BLaER1 (cell line): ENCODE measurements at regions not wholly inside any gene's neighbourhood (a gene's known extent, or its start where the extent isn't known, plus 50 kb on each side); places are given as distances from the start of the nearest gene placed in this dataset.
"Not testable (repeated sequence)": the region's sequence is repeated elsewhere in the genome, so short reads cannot be mapped to it uniquely, and the experiment has no call there.

Experiments
- H3K27ac ChIP-seq: shearing (Covaris generic); formaldehyde crosslinking; 2 replicates; pipeline ENCODE4 v1.8.1; 2022
- H3K27me3 ChIP-seq: shearing (Covaris generic); formaldehyde crosslinking; 2 replicates; pipeline ENCODE4 v1.8.1; 2022
- H3K36me3 ChIP-seq: shearing (Covaris generic); formaldehyde crosslinking; 2 replicates; pipeline ENCODE4 v1.8.1; 2022
- H3K4me1 ChIP-seq: shearing (Covaris generic); formaldehyde crosslinking; 2 replicates; pipeline ENCODE4 v1.8.1; 2022
- H3K4me2 ChIP-seq: shearing (Covaris generic); formaldehyde crosslinking; 2 replicates; pipeline ENCODE4 v1.8.1; 2022
- H3K4me3 ChIP-seq: shearing (Covaris generic); formaldehyde crosslinking; 2 replicates; pipeline ENCODE4 v1.8.1; 2022
- H3K9ac ChIP-seq: shearing (Covaris generic); formaldehyde crosslinking; 2 replicates; pipeline ENCODE4 v1.8.1; 2022
- H3K9me3 ChIP-seq: shearing (Covaris generic); formaldehyde crosslinking; 2 replicates; pipeline ENCODE4 v1.8.1; 2022
- H4K20me1 ChIP-seq: shearing (Covaris generic); formaldehyde crosslinking; 2 replicates; pipeline ENCODE4 v1.8.1; 2022
- Cebpa-rat ChIP-seq: shearing (Covaris generic); IDR thresholded peaks from 2 replicates; pipeline ENCODE4 v1.8.1; 2022

DNA sequence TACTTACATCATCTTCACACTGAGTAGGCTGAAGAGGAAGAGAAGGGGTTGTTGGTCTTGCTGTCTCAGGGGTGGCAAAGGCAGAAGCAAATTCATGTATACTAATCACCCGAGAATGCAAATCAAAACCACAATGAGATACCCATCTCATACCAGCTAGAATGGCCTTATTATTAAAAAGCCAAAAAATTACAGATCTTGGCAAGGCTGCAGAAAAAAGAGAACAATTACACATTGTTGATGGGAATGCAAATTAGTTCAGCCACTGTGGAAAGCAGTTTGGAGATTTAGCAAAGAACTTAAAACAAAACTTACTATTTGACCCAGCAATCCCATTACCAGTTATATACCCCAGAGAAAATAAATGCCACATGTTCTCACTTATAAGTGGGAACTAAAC, 154.9 kb downstream of the SEC23A start:
- Histone ChIP-seq H3K36me3 (no peaks in the 10 kb centered on the region), H4K20me1 (no peaks in the 10 kb centered on the region), H3K4me2 (no peak overlapping the region), H3K9ac (no peak overlapping the region), H3K9me3 (no peaks in the 10 kb centered on the region), H3K4me3 (no peak overlapping the region), H3K27ac (no peak overlapping the region), H3K27me3 (no peaks in the 10 kb centered on the region), H3K4me1 (no peaks in the 10 kb centered on the region)
- TF ChIP-seq Cebpa-rat: no peak

- H3K4me1 ChIP-seq: no peaks in the 10 kb centered on the region
- TF ChIP-seq Cebpa-rat: no peak
- H3K27me3 ChIP-seq: no peaks in the 10 kb centered on the region
Measured at GRCh38 chr14:38947343-38947742, 155.7 kb downstream of the SEC23A start.

GRCh38 chr14:38944691-38945090, 158.3 kb downstream of the SEC23A start:
- TF ChIP-seq Cebpa-rat: no peak
- Histone ChIP-seq H3K27me3 (no peaks in the 10 kb centered on the region), H4K20me1 (no peaks in the 10 kb centered on the region), H3K4me1 (no peaks in the 10 kb centered on the region), H3K36me3 (no peaks in the 10 kb centered on the region), H3K4me3 (no peak overlapping the region), H3K27ac (no peak overlapping the region), H3K4me2 (no peak overlapping the region), H3K9ac (no peak overlapping the region), H3K9me3 (no peaks in the 10 kb centered on the region)

More at GRCh38 chr14:38947343-38947742, 155.7 kb downstream of the SEC23A start:
- Histone ChIP-seq H3K36me3 (no peaks in the 10 kb centered on the region), H3K4me2 (no peak overlapping the region), H3K4me3 (no peak overlapping the region), H4K20me1 (no peaks in the 10 kb centered on the region), H3K9me3 (no peaks in the 10 kb centered on the region), H3K27ac (no peak overlapping the region), H3K9ac (no peak overlapping the region)

DNA sequence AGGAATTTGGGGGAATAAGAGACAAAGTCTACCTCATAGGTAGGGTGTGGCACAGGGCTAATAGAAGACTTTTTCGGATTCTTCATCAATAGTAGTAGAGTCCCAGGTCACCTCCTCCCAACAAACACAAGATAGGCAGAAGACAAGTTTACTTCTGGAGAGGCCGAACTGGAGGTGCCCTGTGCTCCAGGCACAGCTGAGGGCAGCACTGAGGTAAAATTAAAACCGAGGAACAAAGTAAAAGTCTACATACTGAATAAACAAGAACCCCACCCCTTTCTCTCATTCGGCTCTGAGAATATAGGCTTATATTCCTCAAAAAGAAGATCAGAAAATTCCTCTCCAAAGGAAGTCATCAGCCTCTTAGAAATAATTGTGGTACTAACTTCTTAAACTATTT, 161.5 kb downstream of the SEC23A start:
- Histone ChIP-seq H3K9ac (no peak overlapping the region), H4K20me1 (no peaks in the 10 kb centered on the region), H3K4me2 (no peak overlapping the region), H3K4me3 (no peak overlapping the region), H3K4me1 (no peaks in the 10 kb centered on the region), H3K36me3 (no peaks in the 10 kb centered on the region), H3K9me3 (no peaks in the 10 kb centered on the region), H3K27ac (no peak overlapping the region), H3K27me3 (no peaks in the 10 kb centered on the region)
- no peak for TF ChIP-seq Cebpa-rat

- not testable (repeated sequence) for H3K4me1 ChIP-seq, H3K9ac ChIP-seq, H3K36me3 ChIP-seq, H4K20me1 ChIP-seq, H3K4me2 ChIP-seq, H3K27ac ChIP-seq, H3K4me3 ChIP-seq, H3K27me3 ChIP-seq, H3K9me3 ChIP-seq
Measured at GRCh38 chr14:38932653-38933000, 170.4 kb downstream of the SEC23A start.

- Histone ChIP-seq H3K4me3 (no peak overlapping the region), H3K9me3 (no peaks in the 10 kb centered on the region), H3K9ac (no peak overlapping the region), H3K27ac (no peak overlapping the region), H3K4me1 (no peaks in the 10 kb centered on the region), H3K36me3 (no peaks in the 10 kb centered on the region), H3K27me3 (no peaks in the 10 kb centered on the region), H3K4me2 (no peak overlapping the region), H4K20me1 (no peaks in the 10 kb centered on the region)
- TF ChIP-seq Cebpa-rat: no peak
Measured at GRCh38 chr14:38931969-38932652, 170.9 kb downstream of the SEC23A start.

GRCh38 chr14:38930898-38931297, 172.1 kb downstream of the SEC23A start:
- H3K9me3 ChIP-seq: no peaks in the 10 kb centered on the region
- no peak overlapping the region for H3K9ac ChIP-seq
- H4K20me1 ChIP-seq: no peaks in the 10 kb centered on the region
- H3K4me1 ChIP-seq: no peaks in the 10 kb centered on the region
- H3K4me2 ChIP-seq: no peak overlapping the region
- no peak overlapping the region for H3K27ac ChIP-seq
- TF ChIP-seq Cebpa-rat: no peak
- H3K4me3 ChIP-seq: no peak overlapping the region
- no peaks in the 10 kb centered on the region for H3K27me3 ChIP-seq
- H3K36me3 ChIP-seq: no peaks in the 10 kb centered on the region

GRCh38 chr14:38930022-38930421, 173.0 kb downstream of the SEC23A start:
- Histone ChIP-seq H3K27ac (no peak overlapping the region), H3K4me2 (no peak overlapping the region), H3K9ac (no peak overlapping the region), H3K9me3 (no peaks in the 10 kb centered on the region), H3K4me1 (no peaks in the 10 kb centered on the region), H3K36me3 (no peaks in the 10 kb centered on the region), H4K20me1 (no peaks in the 10 kb centered on the region), H3K27me3 (no peaks in the 10 kb centered on the region), H3K4me3 (no peak overlapping the region)
- no peak for TF ChIP-seq Cebpa-rat

GRCh38 chr14:38929416-38929815, 173.6 kb downstream of the SEC23A start:
- Histone ChIP-seq H3K4me3 (no peak overlapping the region), H3K9me3 (no peaks in the 10 kb centered on the region), H3K27me3 (no peaks in the 10 kb centered on the region), H3K27ac (no peak overlapping the region), H3K4me1 (no peaks in the 10 kb centered on the region), H4K20me1 (no peaks in the 10 kb centered on the region), H3K4me2 (no peak overlapping the region), H3K36me3 (no peaks in the 10 kb centered on the region), H3K9ac (no peak overlapping the region)
- TF ChIP-seq Cebpa-rat: no peak

GRCh38 chr14:38921893-38922292, 181.1 kb downstream of the SEC23A start:
- H3K27me3 ChIP-seq, H3K27ac ChIP-seq, H3K4me2 ChIP-seq, H3K9ac ChIP-seq, H3K9me3 ChIP-seq, H3K36me3 ChIP-seq, H3K4me3 ChIP-seq, H3K4me1 ChIP-seq, H4K20me1 ChIP-seq: not testable (repeated sequence)

DNA sequence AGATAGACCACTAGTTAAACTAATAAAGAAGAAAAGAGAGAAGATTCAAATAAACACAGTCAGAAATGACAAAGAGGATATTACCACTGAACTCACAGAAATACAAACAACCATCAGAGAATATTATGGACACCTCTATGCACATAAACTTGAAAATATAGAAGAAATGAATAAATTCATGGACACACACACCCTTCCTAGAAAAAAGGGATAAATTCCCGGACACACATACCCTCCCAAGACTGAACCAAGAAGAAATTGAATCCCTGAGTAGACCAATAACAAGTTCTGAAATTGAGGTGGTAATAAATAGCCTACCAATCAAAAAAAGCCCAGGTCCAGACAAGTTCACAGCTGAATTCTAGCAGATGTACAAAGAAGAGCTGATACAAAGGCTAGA, 187.9 kb downstream of the SEC23A start:
- no peaks in the 10 kb centered on the region for H3K27me3 ChIP-seq
- H3K4me3 ChIP-seq: no peak overlapping the region
- H3K9me3 ChIP-seq: peaks cover 15% of the 10 kb centered on the region
- H3K9ac ChIP-seq: no peak overlapping the region
- no peaks in the 10 kb centered on the region for H4K20me1 ChIP-seq
- no peak overlapping the region for H3K4me2 ChIP-seq
- H3K4me1 ChIP-seq: peaks cover 4% of the 10 kb centered on the region; the same call in 1 of the 2 replicates
- TF ChIP-seq Cebpa-rat: no peak
- H3K36me3 ChIP-seq: no peaks in the 10 kb centered on the region
- H3K27ac ChIP-seq: no peak overlapping the region
